ENCODE measurements at regions not wholly inside any gene's neighbourhood (a gene's known extent, or its start where the extent isn't known, plus 50 kb on each side); places are given as distances from the start of the nearest gene placed in this dataset.

DNA sequence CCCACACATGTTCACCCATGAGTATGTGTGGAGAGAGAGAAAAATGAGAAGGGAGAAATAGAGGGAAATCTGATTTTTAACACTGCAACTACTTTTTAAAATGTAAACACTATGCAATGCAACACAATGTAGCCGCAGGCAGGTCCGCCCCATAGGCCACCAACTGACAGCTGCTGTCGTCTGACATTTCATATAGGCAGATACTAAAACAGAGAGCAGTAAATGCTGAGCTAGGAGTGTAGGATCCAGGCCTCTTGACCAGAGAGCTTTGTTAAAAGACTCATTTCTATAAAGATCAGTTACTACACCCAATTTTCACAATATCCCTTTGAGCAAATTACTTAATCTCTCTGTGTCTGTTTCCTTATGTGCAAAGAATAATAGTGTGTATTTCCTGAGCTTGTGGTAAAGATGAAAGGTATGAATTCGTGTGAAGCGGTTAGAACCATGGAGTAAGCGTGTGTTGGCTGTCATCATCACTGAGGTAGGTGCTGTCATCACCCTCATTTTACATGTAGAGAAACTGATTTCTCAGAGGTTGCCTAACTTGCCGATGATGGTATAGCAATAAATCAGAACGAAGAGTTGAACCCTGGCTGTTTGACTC lies 55.2 kb upstream of the PDE8B start:
- TF ChIP-seq, protein P1, sequence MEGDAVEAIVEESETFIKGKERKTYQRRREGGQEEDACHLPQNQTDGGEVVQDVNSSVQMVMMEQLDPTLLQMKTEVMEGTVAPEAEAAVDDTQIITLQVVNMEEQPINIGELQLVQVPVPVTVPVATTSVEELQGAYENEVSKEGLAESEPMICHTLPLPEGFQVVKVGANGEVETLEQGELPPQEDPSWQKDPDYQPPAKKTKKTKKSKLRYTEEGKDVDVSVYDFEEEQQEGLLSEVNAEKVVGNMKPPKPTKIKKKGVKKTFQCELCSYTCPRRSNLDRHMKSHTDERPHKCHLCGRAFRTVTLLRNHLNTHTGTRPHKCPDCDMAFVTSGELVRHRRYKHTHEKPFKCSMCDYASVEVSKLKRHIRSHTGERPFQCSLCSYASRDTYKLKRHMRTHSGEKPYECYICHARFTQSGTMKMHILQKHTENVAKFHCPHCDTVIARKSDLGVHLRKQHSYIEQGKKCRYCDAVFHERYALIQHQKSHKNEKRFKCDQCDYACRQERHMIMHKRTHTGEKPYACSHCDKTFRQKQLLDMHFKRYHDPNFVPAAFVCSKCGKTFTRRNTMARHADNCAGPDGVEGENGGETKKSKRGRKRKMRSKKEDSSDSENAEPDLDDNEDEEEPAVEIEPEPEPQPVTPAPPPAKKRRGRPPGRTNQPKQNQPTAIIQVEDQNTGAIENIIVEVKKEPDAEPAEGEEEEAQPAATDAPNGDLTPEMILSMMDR (IDR thresholded peaks at IDR 0.05) = no peak
- TF ChIP-seq POLR2A (IDR thresholded peaks at IDR 0.05) = no peak

All from testis (tissue), 2 donors.